GM12878 (cell line): ENCODE measurements at regions not wholly inside any gene's neighbourhood (a gene's known extent, or its start where the extent isn't known, plus 50 kb on each side); places are given as distances from the start of the nearest gene placed in this dataset.
"Not testable (repeated sequence)": the region's sequence is repeated elsewhere in the genome, so short reads cannot be mapped to it uniquely, and the experiment has no call there.

Experiments used
- ATAC-seq: fragments of 200-7000 bp; cut with Tn5 transposase; 3 replicates; pipeline ENCODE4 v1.9.1; 2020; ENCODE audit warnings: mild to moderate bottlenecking, moderate library complexity
- BruUV-seq: library from RNA; stranded (reverse); fragments of 400-500 nt; replicated peaks from 2 replicates; lab custom pipeline; 2021; lab: Mats Ljungman, UMichigan
- CTCF ChIA-PET: fragments of 300-600 bp; sonication (Branson Sonifier 250); formaldehyde crosslinking; extraction: SDS; loops from one replicate; lab custom pipeline; 2021; ENCODE audit warnings: inconsistent platforms; lab: Yijun Ruan, JAX
- POLR2A ChIA-PET: fragments of 350-600 bp; formaldehyde crosslinking; extraction: SDS; loops from one replicate; lab custom pipeline; 2021; ENCODE audit warnings: inconsistent platforms; lab: Charles Lee
- RAD21 ChIA-PET: fragments of 300-600 bp; sonication (Branson Sonifier 250); formaldehyde crosslinking; loops from one replicate; lab custom pipeline; 2023; ENCODE audit warnings: antibody characterized with exemption; ENCODE audit not compliant: unreplicated experiment; lab: Charles Lee
- SMC1A ChIA-PET: fragments of 300-600 bp; sonication (Branson Sonifier 250); formaldehyde crosslinking; loops from one replicate; lab custom pipeline; 2023; ENCODE audit not compliant: unreplicated experiment, uncharacterized antibody; lab: Charles Lee
- DNase-seq: peaks from one replicate; pipeline ENCODE4 v3.0.0-alpha.2; 2011; ENCODE audit warnings: low read depth, low spot score
- FAIRE-seq: peaks from 3 replicates; lab custom pipeline; 2011; peaks lifted over from hg19 to GRCh38; lab: Jason Lieb, UNC
- H2AFZ ChIP-seq: 2 replicates; pipeline ENCODE4 v1.6.0; 2011; ENCODE audit warnings: low read depth, low read length, control low read depth; ENCODE audit not compliant: control insufficient read depth
- H3K27ac ChIP-seq: 2 replicates; pipeline ENCODE4 v1.5.1; 2011; ENCODE audit warnings: control low read depth; ENCODE audit not compliant: control insufficient read depth, insufficient read depth
- H3K27me3 ChIP-seq, 2 experiments: replicated peaks in 1 of 2; 2 replicates each; pipeline versions ENCODE4 v1.6.0 to v1.6.1; 2011; ENCODE audit warnings: low read length in 1 of 2; ENCODE audit not compliant: control insufficient read depth in 2 of 2, insufficient read depth in 2 of 2
- H3K36me3 ChIP-seq, 2 experiments: 2 replicates each; pipeline ENCODE4 v1.5.1; 2011; ENCODE audit warnings: low read length in 1 of 2; ENCODE audit not compliant: control insufficient read depth in 2 of 2, insufficient read depth in 2 of 2
- H3K4me1 ChIP-seq: 2 replicates; pipeline ENCODE4 v1.6.1; 2011; ENCODE audit warnings: mild to moderate bottlenecking, low read length, moderate library complexity, mixed read lengths; ENCODE audit not compliant: control insufficient read depth, insufficient read depth
- H3K4me2 ChIP-seq: 2 replicates; pipeline ENCODE4 v1.6.0; 2011; ENCODE audit warnings: control low read depth; ENCODE audit not compliant: control insufficient read depth, insufficient read depth
- H3K4me3 ChIP-seq: fragments of 200-600 bp; sonication (generic); 2 replicates; pipeline ENCODE4 v1.5.1; 2016
- H3K79me2 ChIP-seq: 2 replicates; pipeline ENCODE4 v1.6.0; 2011; ENCODE audit warnings: low read length; ENCODE audit not compliant: control insufficient read depth, insufficient read depth
- H3K9ac ChIP-seq: 2 replicates; pipeline ENCODE4 v1.8.0; 2011; ENCODE audit warnings: low read length, control low read depth, mixed read lengths; ENCODE audit not compliant: control insufficient read depth, insufficient read depth
- H3K9me3 ChIP-seq: replicated peaks from 3 replicates; pipeline ENCODE4 v1.5.1; 2011; ENCODE audit warnings: mild to moderate bottlenecking, low read length; ENCODE audit not compliant: control insufficient read depth, insufficient read depth
- H4K20me1 ChIP-seq: 2 replicates; pipeline ENCODE4 v1.6.0; 2011; ENCODE audit not compliant: control insufficient read depth, insufficient read depth
- MXI1 ChIP-seq: fragments of 150-350 bp; IDR thresholded peaks from 2 replicates; pipeline ENCODE4 v1.6.1; 2011; ENCODE audit warnings: low read depth, mild to moderate bottlenecking, inconsistent platforms, low read length, improper control_type of control experiment
- RB1 ChIP-seq: fragments of 450-650 bp; formaldehyde crosslinking; IDR thresholded peaks from 2 replicates; pipeline ENCODE4 v1.6.1; 2017; ENCODE audit warnings: mild to moderate bottlenecking, borderline replicate concordance
- TAF1 ChIP-seq: IDR thresholded peaks from 2 replicates; pipeline ENCODE4 v1.6.1; 2011; ENCODE audit warnings: mild to moderate bottlenecking, low read depth, low read length, borderline replicate concordance
- WGBS: methylation state at CpG from one replicate; pipeline ENCODE4 v1.1.6; 2016; ENCODE audit warnings: low lambda C conversion rate; ENCODE audit not compliant: insufficient replicate concordance, insufficient coverage; ENCODE audit errors: missing lambda C conversion rate; 5-methylcytosine and 5-hydroxymethylcytosine counted together
- in situ Hi-C: fragments of 300-500 bp; cut with MboI; formaldehyde crosslinking; loops from 9 replicates; pipeline ENCODE4 v1.14.3; 2018; ENCODE audit warnings: mixed read lengths
- intact Hi-C: fragments of 100-400 bp; cut with micrococcal nuclease; formaldehyde crosslinking; loops from one replicate; pipeline ENCODE4 v1.14.2; 2022; ENCODE audit not compliant: unreplicated experiment
- TF ChIP-seq, protein P1 (sequence below): fragments of 450-650 bp; IDR thresholded peaks from 2 replicates; pipeline ENCODE4 v1.6.1; 2018; ENCODE audit warnings: mild to moderate bottlenecking, low read depth, moderate library complexity; ENCODE audit not compliant: partially characterized antibody

DNA sequence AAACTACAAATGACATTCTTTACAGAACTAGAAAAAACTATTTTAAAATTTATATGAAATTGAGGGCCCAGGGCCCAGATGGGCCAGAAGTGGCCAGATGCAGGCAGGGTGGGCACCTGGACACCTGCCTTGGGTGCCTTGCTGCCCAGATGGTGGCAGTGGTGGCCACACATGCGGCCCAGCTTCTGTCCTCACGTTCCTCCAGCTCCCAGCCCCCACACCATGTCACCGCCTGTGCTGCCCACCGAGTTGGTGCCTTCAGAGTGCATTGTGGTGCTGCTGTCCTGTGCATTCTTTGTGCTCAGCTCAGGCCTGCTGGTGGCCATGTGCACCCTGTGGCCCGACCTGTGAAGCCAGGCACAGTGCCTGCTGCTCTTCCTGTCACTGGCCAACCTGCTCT, 216.8 kb upstream of the CXADR start (continued):
- TF ChIP-seq MXI1 (no peak), TAF1 (no peak), RB1 (no peak)
- TF ChIP-seq, protein P1, sequence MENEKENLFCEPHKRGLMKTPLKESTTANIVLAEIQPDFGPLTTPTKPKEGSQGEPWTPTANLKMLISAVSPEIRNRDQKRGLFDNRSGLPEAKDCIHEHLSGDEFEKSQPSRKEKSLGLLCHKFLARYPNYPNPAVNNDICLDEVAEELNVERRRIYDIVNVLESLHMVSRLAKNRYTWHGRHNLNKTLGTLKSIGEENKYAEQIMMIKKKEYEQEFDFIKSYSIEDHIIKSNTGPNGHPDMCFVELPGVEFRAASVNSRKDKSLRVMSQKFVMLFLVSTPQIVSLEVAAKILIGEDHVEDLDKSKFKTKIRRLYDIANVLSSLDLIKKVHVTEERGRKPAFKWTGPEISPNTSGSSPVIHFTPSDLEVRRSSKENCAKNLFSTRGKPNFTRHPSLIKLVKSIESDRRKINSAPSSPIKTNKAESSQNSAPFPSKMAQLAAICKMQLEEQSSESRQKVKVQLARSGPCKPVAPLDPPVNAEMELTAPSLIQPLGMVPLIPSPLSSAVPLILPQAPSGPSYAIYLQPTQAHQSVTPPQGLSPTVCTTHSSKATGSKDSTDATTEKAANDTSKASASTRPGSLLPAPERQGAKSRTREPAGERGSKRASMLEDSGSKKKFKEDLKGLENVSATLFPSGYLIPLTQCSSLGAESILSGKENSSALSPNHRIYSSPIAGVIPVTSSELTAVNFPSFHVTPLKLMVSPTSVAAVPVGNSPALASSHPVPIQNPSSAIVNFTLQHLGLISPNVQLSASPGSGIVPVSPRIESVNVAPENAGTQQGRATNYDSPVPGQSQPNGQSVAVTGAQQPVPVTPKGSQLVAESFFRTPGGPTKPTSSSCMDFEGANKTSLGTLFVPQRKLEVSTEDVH, result no peak

DNA sequence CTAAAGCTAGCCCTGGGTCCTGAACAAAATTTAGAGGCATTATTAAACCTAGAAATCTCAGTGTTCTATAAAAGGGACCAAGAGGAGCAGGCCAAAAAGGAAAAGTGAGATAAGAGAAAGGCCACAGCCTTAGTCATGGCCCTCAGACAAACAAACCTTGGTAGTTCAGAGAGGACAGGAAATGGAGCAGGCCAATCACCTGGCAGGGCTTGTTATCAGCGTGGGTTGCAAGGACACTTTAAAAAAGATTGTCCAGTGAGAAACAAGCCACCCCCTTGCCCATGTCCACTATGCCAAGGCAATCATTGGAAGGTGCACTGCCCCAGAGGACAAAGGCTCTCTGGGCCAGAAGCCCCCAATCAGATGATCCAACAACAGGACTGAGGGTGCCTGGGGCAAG, 213.3 kb upstream of the CXADR start:
- RAD21 ChIA-PET, H2AFZ ChIP-seq, DNase-seq, H3K9ac ChIP-seq, H4K20me1 ChIP-seq, H3K4me1 ChIP-seq, H3K79me2 ChIP-seq, FAIRE-seq, ATAC-seq, H3K4me2 ChIP-seq, intact Hi-C loops, H3K9me3 ChIP-seq, H3K4me3 ChIP-seq, H3K27ac ChIP-seq, in situ Hi-C loops, H3K27me3 ChIP-seq, SMC1A ChIA-PET, POLR2A ChIA-PET, H3K36me3 ChIP-seq, BruUV-seq, CTCF ChIA-PET: not testable (repeated sequence)
- WGBS, result 0% methylated on average over 1 of the region's 1 CpG

DNA sequence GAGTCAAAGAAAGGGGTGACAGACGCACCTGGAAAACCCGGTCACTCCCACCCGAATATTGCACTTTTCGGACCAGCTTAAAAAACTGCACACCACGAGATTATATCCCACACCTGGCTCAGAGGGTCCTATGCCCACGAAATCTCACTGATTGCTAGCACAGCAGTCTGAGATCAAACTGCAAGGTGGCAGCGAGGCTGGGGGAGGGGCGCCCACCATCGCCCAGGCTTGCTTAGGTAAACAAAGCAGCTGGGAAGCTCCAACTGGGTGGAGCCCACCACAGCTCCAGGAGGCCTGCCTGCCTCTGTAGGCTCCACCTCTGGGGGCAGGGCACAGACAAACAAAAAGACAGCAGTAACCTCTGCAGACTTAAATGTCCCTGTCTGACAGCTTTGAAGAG, 185.1 kb upstream of the CXADR start:
- H3K4me2 ChIP-seq, H2AFZ ChIP-seq, RAD21 ChIA-PET, CTCF ChIA-PET, H3K36me3 ChIP-seq, H3K9ac ChIP-seq, H3K4me1 ChIP-seq, H4K20me1 ChIP-seq, SMC1A ChIA-PET, H3K4me3 ChIP-seq, H3K79me2 ChIP-seq, intact Hi-C loops, H3K27me3 ChIP-seq, DNase-seq, ATAC-seq, in situ Hi-C loops, H3K27ac ChIP-seq, BruUV-seq, FAIRE-seq, H3K9me3 ChIP-seq, POLR2A ChIA-PET: not testable (repeated sequence)
- WGBS, result 34% methylated on average over 8 of the region's 9 CpGs
